A673 (cell line): ENCODE measurements at regions not wholly inside any gene's neighbourhood (a gene's known extent, or its start where the extent isn't known, plus 50 kb on each side); places are given as distances from the start of the nearest gene placed in this dataset.

ENCODE experiments used
- CTCF ChIP-seq: fragments of 300-800, 200-600 bp; sonication (generic); conservative IDR thresholded peaks from 2 replicates; pipeline ENCODE4 v1.5.1; 2017; ENCODE audit warnings: low read depth, mild to moderate bottlenecking, antibody characterized with exemption, low read length, moderate library complexity, mixed read lengths
- EZH2 ChIP-seq: fragments of 200-600 bp; sonication (generic); IDR thresholded peaks from 2 replicates; pipeline ENCODE4 v1.6.1; 2017; ENCODE audit warnings: borderline replicate concordance, low read depth, mild to moderate bottlenecking, mixed read lengths, antibody characterized with exemption, low read length; ENCODE audit not compliant: poor library complexity, severe bottlenecking

DNA sequence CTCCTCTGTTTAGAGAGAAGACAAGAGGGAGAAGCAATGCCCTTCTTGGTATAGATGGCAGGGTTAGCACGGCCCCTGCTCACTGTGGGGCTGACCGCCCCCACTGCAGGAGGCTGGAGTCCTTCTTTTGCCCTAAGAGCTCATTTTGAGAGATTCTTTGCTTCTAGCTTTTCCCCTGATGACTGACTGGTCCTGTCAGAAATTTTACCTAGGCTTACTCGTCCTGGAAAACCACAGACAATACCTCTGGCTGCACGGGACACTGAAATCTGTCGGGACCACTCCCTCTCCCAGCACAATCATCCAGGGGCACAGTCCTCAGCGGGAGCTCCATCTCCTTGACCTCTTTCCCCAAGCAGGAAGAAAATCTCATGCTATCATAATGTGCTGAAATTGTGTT, 143.0 kb upstream of the RGMA start:
- TF ChIP-seq CTCF (no peak), EZH2 (no peak)
